GM12864 (cell line): ENCODE measurements at regions not wholly inside any gene's neighbourhood (a gene's known extent, or its start where the extent isn't known, plus 50 kb on each side); places are given as distances from the start of the nearest gene placed in this dataset.

Experiments used
- DNase-seq: peaks from one replicate; pipeline ENCODE4 v3.0.0-alpha.2; 2011; ENCODE audit warnings: low read depth
- H3K4me3 ChIP-seq: 2 replicates; pipeline ENCODE4 v1.5.1; 2011; ENCODE audit warnings: mild to moderate bottlenecking, low read depth, low read length, control low read depth
- TF ChIP-seq, protein P1 (sequence below): IDR thresholded peaks from 2 replicates; pipeline ENCODE4 v1.5.1; 2011; ENCODE audit warnings: low read depth, mild to moderate bottlenecking, moderate library complexity, low read length, control low read depth, inconsistent platforms; ENCODE audit errors: missing control alignments

GRCh38 chr4:117777721-117778120, 256.6 kb upstream of the NDST3 start:
- no peak overlapping the region for H3K4me3 ChIP-seq
- no peak for DNase-seq
- TF ChIP-seq, protein P1, sequence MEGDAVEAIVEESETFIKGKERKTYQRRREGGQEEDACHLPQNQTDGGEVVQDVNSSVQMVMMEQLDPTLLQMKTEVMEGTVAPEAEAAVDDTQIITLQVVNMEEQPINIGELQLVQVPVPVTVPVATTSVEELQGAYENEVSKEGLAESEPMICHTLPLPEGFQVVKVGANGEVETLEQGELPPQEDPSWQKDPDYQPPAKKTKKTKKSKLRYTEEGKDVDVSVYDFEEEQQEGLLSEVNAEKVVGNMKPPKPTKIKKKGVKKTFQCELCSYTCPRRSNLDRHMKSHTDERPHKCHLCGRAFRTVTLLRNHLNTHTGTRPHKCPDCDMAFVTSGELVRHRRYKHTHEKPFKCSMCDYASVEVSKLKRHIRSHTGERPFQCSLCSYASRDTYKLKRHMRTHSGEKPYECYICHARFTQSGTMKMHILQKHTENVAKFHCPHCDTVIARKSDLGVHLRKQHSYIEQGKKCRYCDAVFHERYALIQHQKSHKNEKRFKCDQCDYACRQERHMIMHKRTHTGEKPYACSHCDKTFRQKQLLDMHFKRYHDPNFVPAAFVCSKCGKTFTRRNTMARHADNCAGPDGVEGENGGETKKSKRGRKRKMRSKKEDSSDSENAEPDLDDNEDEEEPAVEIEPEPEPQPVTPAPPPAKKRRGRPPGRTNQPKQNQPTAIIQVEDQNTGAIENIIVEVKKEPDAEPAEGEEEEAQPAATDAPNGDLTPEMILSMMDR, result no peak

- TF ChIP-seq, protein P1, result no peak
- DNase-seq, result no peak
Measured at GRCh38 chr4:117783716-117784115, 250.6 kb upstream of the NDST3 start.

DNA sequence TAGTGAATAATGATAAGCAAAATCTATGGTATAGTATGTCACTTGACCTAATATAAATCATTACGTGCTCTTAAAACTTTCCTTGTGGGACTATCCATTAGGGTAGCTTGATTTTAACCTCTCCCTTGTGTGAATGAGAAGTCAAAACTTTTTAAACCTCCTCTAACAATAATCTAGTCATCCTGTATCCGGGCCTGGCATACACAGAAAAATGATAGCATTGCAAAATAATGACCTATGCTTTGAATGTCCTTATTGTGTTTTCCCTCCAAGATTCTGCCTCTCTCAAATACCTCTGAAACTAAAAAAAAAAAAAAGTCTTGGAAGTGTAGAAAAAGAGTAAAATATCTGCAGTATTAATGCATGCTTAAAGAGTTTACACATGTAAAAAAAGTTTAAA, 250.0 kb upstream of the NDST3 start:
- no peak for DNase-seq
- H3K4me3 ChIP-seq, result no peak overlapping the region
- TF ChIP-seq, protein P1, result no peak

More at GRCh38 chr4:117783716-117784115, 250.6 kb upstream of the NDST3 start:
- H3K4me3 ChIP-seq, result no peak overlapping the region

GRCh38 chr4:117786566-117786965, 247.7 kb upstream of the NDST3 start:
- no peak overlapping the region for H3K4me3 ChIP-seq
- TF ChIP-seq, protein P1, result no peak
- no peak for DNase-seq

- TF ChIP-seq, protein P1, result no peak
- DNase-seq, result no peak
- no peak overlapping the region for H3K4me3 ChIP-seq
Measured at GRCh38 chr4:117793845-117794480, 240.3 kb upstream of the NDST3 start.

DNA sequence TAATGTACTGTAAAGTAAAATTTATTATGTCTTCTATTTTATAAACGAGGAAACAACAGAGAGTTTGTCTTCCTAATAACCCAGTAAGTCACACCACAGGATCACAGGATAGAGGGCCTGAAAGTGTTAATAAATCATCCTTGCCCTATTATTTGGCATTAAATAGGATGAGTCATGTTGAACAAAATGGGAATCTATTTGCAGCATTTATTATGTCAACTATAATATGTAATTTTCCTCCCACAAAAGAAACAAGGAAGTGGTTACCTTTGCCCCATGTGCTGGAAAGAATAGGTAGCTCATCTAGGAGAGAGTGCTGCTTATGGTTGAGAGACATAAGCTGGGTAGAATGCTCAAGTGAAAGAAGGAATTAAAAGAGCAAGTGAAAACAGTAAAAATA, 237.6 kb upstream of the NDST3 start:
- no peak for DNase-seq
- no peak overlapping the region for H3K4me3 ChIP-seq
- TF ChIP-seq, protein P1, result no peak

- TF ChIP-seq, protein P1, result no peak
- DNase-seq, result no peak
Measured at GRCh38 chr4:117800636-117801035, 233.7 kb upstream of the NDST3 start.

More at GRCh38 chr4:117800636-117801035, 233.7 kb upstream of the NDST3 start:
- no peak overlapping the region for H3K4me3 ChIP-seq
